NCI-H82 treated with DMSO at 0.1 percent for 48 hours (cell line): ENCODE measurements at regions not wholly inside any gene's neighbourhood (a gene's known extent, or its start where the extent isn't known, plus 50 kb on each side); places are given as distances from the start of the nearest gene placed in this dataset.

Source experiments
- DNase-seq: peaks from one replicate; lab custom pipeline; 2025; ENCODE audit not compliant: unreplicated experiment; lab: John Stamatoyannopoulos, UW

DNA sequence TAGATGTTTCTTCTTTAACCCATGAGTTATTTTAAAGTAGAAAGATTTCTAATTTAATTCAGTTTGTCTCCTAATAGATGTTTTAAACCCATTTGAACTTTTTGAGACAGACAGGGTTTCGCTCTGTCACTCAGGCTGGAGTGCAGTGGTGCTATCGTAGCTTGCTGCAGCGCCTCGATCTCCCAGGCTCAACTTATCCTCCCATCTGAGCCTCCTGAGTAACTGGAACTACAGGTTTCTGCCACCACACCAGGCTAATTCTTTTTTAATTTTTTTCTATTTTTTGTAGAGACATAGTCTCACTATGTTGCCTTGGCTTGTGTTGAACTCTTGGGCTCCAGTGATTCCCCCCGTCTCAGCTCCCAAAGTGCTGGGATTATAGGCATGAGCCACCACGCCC lies 53.0 kb upstream of the RAB18 start:
- no peak for DNase-seq

DNA sequence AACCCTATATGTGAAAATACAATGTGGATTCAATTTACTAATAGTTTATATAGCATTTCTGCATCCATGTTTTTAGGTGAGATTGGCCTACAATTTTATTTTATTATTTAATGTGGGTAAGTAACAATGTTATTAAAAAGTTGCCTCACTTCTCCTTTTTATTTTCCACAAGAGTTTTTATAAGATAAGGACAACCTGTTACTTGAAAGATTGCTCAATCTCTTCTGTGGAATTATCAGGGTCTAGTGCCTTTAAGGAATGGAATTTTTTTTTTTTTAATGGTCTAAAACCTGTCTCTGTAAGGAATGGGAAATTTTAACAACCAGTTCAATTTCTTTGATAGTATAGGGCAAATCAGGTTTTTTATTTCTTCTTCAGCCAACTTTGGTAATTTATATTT lies 53.9 kb upstream of the RAB18 start:
- no peak for DNase-seq

DNA sequence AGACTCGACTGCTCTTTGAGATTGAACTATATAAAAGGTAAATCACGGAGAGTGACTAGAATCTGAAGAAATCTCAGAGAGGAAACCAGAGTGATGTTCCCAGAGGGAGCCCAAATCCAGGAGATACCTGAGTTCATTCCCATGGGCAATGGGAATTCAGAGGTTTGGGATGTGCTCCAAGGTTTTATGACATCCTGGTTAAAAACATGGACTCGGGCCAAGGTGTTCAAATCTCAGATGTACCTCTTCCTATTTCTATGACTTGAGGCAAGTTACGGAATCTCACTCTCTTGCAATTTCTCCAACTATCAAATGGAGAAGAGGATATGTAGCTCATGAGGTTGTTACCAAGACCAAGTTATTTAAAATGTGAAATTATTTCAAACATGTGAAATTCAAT lies 54.5 kb upstream of the RAB18 start:
- no peak for DNase-seq

DNA sequence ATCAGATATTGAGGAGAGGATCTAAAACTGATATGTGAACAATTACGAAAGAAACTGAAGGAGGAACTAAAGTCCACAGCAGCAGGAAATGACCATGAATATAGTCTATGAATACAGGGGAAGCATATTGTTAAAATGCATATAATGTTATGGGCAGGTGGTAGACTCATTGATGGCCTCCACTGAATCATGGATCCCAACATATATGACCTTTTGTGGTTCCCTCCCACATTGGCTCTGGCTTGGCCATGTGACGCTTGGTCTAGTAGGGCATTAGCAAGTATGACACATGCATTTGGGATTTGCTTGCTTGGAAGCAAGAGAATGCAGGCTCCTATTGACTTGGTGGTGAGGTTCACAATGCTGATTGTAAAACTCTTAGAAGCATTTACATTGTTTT lies 55.2 kb upstream of the RAB18 start:
- DNase-seq: no peak

DNA sequence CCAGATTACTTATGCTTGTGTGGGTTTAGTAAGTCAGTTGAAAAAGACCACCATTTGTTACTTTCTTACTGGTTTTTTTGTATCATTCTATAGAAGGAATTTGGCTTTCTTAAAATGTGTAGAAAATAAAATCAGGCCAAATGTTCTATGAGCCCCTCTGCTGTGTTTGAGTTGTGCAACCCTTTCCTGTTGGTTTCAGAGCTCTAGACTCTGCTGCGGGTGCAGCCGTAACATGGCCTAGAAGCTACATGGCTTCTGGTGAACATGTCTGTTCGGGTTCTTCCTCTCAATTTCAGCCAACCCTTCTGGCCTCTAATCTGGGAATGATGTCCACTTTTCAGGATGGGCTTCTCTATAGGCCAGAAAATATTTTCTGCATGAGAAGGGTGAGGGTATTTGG lies 56.6 kb upstream of the RAB18 start:
- DNase-seq: no peak

DNA sequence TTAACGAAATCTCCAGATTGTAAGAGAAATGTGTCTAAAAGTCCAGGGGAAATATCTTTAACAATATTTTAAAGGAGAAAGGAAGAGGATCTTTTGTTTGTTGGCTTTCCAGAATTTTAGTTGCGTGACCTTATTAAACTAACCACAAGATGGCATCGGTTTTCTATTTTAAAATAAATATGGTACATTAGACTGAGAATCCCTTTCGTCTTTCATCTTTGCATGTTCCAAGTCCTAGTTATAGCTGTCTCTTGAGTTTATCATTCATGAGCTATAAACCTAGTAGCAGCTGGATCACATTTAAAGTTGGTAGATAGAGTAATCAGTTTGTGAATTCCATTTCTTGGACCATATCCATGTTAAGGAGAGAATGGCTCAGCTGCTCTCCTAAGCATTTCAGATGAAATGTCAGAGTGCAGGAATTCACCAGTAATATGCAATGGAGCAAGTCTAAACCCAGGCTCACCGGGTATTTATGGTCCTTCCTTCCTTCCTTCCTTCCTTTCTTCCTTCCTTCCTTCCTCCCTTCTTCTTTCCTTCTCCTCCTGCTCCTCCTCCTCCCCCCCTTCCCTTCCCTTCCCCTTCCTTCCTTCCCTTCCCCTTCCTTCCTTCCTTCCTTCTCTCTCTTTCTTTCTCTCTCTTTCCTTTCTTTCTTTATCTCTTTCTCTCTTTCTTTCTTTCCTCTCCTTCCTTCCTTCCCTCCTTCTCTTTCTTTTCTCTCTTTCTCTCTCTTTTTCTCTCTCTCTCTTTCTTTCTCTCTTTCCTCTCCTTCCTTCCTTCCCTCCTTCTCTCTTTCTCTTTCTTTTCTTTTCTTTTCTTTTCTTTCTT lies 57.8 kb upstream of the RAB18 start:
- DNase-seq: no peak

DNA sequence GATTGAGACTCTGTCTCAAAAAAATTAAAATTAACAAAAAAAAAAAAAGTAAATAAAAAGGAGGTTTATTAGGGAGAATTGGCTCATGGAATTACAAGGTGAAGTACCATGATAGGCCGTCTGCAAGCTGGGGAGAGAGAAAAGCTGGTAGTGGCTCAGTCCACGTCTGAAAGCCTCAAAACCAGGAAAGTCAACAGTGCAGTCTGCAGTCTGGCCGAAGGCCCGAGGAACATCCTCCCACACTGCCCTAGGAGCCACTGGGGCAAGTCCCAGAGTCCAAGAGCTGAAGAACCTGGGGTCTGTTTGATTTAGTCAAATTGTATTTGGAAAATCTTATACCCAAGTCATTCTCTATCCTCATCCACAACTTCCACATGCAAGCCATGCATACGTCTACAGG lies 59.0 kb upstream of the RAB18 start:
- DNase-seq: no peak

DNA sequence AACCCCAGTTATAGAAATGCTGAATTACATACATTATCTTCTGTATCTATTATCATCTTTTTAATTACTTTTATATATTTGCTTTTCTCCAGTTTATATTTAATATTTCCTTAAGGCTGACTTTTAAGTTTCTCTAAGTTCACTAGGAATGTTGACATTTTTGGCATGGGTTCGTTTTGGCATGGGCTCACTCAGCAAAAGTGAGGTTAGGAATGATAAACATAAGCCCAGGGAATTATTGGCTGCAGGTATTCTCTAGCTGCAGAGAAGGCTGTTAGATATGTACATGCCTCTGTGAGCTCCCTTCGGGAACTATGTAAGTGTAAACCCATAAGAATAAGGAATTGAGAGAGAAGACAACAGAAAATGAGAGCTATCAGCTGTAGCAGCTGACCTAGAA lies 63.6 kb upstream of the RAB18 start:
- no peak for DNase-seq

DNA sequence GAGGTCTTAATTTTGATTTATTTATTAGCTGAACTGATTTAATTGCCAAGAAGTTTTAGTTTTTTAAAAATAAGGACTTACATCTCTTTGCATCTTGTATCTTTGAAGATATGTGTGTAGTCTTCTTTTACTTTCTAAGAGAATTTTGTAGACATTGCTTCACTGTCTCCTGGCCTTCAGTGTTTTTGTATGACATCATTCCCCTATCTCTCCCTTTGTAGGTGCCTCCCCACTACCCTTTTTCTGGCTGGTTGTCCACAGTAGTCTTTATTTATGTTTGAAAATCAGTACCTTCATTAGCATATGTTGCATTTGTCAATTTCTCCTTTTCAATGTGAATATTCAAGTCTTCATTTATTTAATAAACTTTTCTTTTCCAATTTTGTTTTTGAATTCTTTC lies 64.1 kb upstream of the RAB18 start:
- no peak for DNase-seq

DNA sequence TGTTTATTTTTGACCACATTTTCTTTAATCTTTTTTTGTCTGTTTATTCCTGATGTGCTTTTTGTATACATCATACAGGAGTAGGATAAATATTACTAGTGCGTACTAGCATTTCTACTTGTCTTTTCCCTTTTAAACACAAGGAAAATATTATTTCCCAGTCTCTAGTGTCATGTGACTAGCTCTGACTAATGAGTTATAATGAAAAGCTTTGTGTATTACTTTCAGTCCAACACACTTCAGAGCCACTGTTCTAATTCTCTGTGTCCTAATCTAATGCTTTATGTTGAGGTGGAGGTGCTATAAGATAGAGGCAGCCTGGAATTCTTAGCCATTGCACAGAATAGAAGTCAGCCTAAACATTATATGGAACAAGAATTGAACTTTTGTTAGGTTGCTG lies 65.0 kb upstream of the RAB18 start:
- no peak for DNase-seq

DNA sequence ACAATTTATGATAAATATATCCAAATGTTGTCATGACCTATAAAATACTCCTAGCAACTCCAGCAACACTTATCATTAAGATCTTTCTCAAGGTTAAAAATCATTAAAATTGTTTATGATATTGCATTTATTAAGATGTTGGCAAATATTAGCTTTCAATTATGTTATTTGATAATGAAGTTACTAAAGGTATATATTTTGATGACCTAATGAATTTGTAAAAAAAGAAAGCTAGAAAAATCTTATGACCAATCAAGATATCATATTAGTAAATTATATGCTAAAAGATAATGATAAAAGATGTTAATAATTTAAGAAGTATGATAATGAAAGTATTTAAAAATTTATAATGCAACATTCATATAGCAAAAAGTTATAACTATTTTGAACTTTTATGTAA lies 66.3 kb upstream of the RAB18 start:
- DNase-seq: no peak

DNA sequence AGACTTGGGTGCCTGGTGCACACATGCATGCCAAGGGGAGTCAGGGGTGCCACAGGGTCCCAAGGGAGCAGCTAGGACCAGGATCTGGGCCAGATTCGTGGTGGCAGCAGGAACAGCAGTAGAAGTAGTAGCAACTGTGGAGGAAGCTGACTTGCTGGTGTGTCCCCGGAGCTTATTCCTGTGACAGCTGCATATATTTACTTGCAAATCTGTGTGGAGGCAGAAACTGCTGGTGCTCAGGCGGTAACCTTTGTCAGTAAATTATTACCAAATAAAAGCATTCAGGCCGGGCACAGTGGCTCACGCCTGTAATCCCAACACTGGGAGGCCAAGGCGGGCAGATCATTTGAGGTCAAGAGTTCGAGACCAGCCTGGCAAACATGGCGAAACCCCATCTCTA lies 67.4 kb upstream of the RAB18 start:
- no peak for DNase-seq

DNA sequence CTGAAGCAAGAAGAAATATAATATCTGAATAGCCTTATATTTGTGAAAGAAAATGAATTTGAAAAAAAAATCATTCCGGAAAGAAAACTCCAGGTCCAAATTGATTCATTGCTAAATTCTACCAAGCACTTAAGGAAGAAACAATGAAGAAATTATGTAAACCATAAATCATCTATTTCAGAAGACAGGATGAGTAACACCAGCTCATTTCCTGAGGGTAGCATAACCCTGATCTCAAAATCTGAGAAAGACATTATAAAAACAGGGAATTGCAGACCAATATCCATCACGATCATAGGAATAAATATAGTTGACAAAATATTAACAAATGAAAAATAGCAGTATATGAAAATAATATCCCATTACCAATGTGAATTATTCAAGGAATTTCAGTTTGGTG lies 70.1 kb upstream of the RAB18 start:
- DNase-seq: no peak

DNA sequence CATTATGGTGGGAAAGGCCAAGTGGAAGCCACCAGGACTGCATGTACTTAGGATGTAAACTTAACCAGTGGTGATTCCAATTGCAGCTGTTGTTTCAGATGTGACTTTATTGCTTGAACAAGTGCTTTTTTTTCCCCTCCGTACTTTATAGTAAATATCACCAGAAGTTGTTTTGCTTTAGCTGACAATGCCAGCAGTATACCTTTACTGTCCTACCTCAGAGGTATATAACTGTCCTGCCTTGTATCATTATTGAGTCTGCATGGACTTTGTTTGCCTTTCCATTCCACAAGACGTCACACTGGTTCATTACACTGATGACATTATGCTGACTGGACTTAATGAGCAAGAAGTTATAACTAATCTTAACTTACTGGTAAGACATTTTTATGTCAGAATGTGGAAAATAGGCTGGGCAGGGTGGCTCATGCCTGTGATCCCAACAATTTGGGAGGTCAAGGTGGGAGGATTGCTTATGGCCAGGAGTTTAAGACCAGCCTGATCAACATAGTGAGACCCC lies 77.1 kb upstream of the RAB18 start:
- DNase-seq: no peak

DNA sequence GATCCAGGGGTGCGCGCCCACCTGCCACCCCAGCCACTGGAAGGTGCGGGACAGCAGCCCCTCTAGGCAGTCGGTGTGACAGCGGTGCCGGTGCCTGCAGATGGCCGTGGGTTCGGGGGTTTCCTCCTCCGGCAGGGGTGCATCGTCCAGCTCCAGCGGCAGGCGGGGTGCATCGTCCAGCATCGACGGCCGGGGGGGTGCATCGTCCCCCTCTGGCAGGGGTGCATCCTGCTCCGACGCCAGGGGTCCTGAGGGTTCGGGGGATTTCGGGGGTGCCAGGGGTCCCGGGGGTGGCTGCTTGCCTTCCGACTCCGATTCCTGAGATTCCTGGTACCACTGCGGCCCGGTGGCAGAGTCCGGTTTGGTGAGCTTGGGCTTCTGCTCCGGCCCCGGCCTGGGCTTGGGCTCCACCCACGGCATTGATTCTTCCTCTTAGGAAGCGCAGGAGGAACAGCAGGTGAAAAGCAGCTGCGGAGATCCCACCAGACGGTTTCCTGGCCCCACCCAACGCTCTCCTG lies 90.2 kb upstream of the RAB18 start:
- DNase-seq: no peak

DNA sequence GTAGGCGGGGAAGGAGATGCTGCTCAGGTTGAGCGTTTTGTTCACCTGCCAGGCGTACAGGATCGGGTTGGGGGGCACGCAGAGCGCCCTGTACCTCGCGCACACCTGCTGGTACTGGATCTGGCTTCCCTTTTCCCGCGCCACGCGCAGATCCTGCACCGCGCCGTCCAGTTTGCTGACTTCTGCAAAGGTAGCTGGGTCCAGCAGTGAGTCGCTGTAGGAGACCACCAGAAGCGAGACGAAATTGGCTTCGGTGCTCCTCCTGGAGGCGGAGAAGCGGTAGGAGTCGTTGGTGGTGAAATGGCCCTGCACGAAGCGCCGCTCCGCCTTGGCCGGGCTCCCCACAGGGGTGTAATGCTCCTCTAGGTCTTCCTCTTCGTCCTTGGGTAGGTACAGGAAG lies 90.7 kb upstream of the RAB18 start:
- no peak for DNase-seq

DNA sequence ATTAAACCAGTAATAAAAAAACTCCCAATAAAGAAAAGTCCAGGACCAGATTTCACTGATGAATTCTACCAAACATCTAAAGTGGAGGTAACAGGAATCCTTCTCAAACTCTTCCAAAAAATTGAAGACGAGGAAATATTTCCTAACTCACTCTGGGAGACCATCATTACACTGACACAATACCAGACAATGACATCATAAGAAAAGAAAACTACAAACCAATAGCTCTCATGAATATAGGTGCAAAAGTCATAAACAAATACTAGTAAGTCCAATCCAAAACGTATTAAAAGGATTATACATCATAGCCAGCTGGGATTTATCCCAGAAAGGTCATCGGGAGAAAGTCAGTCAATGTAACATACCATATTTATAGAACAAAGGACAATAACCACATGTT lies 94.0 kb upstream of the RAB18 start:
- DNase-seq: no peak

DNA sequence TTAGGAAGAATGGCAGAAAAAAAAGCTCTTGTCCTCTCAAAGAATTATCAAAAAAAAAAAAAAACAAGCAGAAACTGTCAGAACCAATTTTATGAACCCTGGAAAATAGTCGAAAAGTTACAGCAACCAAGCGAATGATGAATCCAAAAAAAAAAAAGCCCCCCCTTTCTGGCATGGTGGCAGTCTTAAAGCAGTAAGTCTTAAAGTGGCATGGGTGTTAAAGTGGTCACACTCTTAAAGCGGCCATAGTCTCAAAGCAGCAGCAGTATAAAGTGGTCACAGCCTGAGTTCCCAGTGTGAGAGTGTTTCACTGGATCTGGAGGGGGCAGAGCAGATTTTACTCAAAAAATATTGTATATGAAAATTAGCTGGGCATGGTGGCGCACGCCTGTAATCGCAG lies 96.8 kb upstream of the RAB18 start:
- no peak for DNase-seq

DNA sequence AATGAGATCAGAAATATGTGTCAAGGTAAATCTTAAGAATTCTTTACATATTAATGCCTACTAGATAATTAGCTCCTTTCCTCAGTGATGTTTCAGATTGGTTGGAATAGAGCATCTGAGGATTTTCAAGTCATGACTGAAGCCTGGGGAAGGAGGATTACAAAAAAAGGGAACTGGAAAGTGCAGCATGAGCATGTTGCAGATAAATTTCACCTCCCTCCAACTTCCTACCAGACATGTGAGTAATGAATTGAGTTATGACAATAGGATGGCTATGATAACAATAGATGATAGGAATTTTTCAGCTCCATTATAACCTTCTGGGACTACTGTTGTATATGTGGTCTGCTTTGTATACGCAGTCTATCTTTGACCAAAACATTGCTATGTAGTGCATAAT lies 104.2 kb upstream of the RAB18 start:
- no peak for DNase-seq

DNA sequence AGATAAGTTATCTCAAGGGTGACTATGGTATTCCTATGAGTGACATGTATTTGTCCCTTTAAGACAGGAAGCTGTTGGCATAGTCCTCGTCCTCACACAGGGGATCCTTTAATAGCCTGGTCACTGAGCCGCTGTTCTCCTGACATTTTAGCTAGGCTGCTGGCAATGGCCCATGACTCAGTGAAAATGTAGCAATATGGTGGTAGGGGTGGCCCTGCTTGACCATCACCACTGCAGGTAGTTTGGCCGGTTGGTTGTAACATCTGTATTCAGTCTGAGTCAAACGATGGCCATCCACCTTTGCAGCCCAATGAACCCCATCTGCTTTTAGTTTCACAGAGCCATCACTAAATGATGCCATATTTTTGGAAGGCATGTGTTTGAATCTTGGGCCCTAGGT lies 110.1 kb upstream of the RAB18 start:
- DNase-seq: no peak

DNA sequence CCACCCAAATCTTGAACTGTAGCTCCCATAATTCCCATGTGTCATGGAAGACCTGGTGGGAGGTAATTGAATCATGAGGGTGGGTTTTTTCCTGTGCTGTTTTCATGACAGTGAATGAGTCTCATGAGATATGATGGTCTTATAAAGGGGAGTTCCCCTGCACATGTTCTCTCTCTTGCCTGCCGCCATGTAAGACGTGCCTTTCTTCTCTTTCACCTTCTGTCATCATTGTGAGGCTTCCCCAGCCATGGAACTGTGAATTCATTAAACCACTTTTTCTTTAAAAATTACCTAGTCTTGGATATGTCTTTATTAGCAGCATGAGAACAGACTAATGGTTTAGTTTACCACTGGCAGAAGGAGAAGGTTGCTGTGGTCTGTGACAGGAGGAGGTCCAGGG lies 111.5 kb upstream of the RAB18 start:
- DNase-seq: no peak

DNA sequence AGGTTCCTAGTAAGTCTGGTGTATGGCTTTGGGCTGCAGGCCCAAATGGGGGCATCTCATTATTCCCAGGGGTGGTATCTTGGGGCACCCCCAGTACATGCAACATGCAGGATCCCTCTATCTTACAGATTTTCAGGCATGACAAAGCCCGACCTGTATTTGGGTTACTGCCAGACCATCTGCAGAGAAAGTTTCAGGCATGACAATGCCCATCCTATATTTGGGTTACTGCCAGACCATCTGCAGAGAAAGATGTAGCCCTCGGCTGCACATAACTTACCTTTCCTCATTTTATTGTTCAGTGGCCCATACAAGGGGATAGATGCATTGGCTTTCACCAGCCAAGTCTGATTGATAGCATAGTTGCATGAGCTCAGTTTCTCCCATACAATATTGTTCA lies 112.2 kb upstream of the RAB18 start:
- no peak for DNase-seq

DNA sequence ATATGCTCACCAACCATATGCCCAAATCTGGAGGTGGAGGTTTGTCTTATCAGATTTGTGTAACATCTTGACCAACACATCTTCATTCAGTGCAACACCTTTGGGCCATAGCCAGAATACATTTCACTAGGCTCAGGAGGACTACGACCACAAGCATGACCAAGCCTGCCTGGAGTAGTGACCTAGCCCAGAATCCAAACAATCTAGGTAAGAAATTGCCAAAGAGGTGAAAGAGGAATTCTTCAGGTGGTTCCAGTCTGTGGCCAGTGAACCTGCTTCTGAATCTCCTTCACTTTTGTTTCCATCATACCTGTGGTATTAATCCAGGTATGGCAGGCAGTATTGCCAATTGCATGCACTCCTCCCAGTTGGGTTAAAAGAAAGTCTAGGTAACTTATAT lies 112.8 kb upstream of the RAB18 start:
- no peak for DNase-seq
